Esophagus squamous epithelium (tissue), 4 donors: ENCODE measurements at regions not wholly inside any gene's neighbourhood (a gene's known extent, or its start where the extent isn't known, plus 50 kb on each side); places are given as distances from the start of the nearest gene placed in this dataset.

Experiments
- POLR2A ChIP-seq, 4 donors: fragments of 450-650 bp; IDR thresholded peaks; one replicate each; pipeline ENCODE4 v1.6.1; 2017; ENCODE audit warnings: antibody characterized with exemption in 4 of 4, mild to moderate bottlenecking in 4 of 4, moderate library complexity in 3 of 4
- TF ChIP-seq, protein P1 (sequence below), 6 experiments: fragments of 450-650 bp in 4 of 6; fragments of 200-600 bp in 2 of 6; sonication (generic) in 2 of 6; IDR thresholded peaks; one replicate each; pipeline ENCODE4 v1.5.1; 2016 to 2019; ENCODE audit warnings: antibody characterized with exemption in 6 of 6, mild to moderate bottlenecking in 4 of 6, moderate library complexity in 4 of 6

- TF ChIP-seq, protein P1, sequence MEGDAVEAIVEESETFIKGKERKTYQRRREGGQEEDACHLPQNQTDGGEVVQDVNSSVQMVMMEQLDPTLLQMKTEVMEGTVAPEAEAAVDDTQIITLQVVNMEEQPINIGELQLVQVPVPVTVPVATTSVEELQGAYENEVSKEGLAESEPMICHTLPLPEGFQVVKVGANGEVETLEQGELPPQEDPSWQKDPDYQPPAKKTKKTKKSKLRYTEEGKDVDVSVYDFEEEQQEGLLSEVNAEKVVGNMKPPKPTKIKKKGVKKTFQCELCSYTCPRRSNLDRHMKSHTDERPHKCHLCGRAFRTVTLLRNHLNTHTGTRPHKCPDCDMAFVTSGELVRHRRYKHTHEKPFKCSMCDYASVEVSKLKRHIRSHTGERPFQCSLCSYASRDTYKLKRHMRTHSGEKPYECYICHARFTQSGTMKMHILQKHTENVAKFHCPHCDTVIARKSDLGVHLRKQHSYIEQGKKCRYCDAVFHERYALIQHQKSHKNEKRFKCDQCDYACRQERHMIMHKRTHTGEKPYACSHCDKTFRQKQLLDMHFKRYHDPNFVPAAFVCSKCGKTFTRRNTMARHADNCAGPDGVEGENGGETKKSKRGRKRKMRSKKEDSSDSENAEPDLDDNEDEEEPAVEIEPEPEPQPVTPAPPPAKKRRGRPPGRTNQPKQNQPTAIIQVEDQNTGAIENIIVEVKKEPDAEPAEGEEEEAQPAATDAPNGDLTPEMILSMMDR (IDR thresholded peaks at IDR 0.05): no peak
- no peak for TF ChIP-seq POLR2A (IDR thresholded peaks at IDR 0.05)
These were observed 51.6 kb upstream of the PAX2 start for GRCh38 chr10:100693821-100694220.
